GM21381 (cell line): ENCODE measurements at regions not wholly inside any gene's neighbourhood (a gene's known extent, or its start where the extent isn't known, plus 50 kb on each side); places are given as distances from the start of the nearest gene placed in this dataset.

Experiments used
- ATAC-seq: cut with Tn5 transposase; IDR thresholded peaks from one replicate; pipeline ENCODE4 v1.9.1; 2021; ENCODE audit warnings: mild to moderate bottlenecking, moderate library complexity; ENCODE audit not compliant: unreplicated experiment

- ATAC-seq: no peak
These were observed 250.1 kb downstream of the FAM170A start for GRCh38 chr5:119879446-119879845.

GRCh38 chr5:119895066-119895465, 265.7 kb downstream of the FAM170A start:
- ATAC-seq: no peak

GRCh38 chr5:119896826-119897536, 267.6 kb downstream of the FAM170A start:
- no peak for ATAC-seq

GRCh38 chr5:119897537-119898370, 268.4 kb downstream of the FAM170A start:
- no peak for ATAC-seq

- no peak for ATAC-seq
These were observed 270.6 kb downstream of the FAM170A start for GRCh38 chr5:119899981-119900380.

GRCh38 chr5:119902593-119902992, 273.2 kb downstream of the FAM170A start:
- ATAC-seq: no peak

- ATAC-seq: no peak
These were observed 284.1 kb downstream of the FAM170A start for GRCh38 chr5:119913425-119913824.

GRCh38 chr5:119919279-119919678, 289.9 kb downstream of the FAM170A start:
- ATAC-seq: no peak

GRCh38 chr5:119926301-119926700, 296.9 kb downstream of the FAM170A start:
- no peak for ATAC-seq

GRCh38 chr5:119928974-119929373, 299.6 kb downstream of the FAM170A start:
- no peak for ATAC-seq

GRCh38 chr5:119930490-119930889, 301.1 kb downstream of the FAM170A start:
- no peak for ATAC-seq

GRCh38 chr5:119943148-119943547, 313.8 kb downstream of the FAM170A start:
- ATAC-seq: no peak

GRCh38 chr5:119945691-119946090, 316.3 kb downstream of the FAM170A start:
- ATAC-seq: no peak

GRCh38 chr5:119948162-119948561, 318.8 kb downstream of the FAM170A start:
- no peak for ATAC-seq

- ATAC-seq: no peak
These were observed 320.2 kb downstream of the FAM170A start for GRCh38 chr5:119949426-119949999.

GRCh38 chr5:119951330-119951934, 322.1 kb downstream of the FAM170A start:
- no peak for ATAC-seq

GRCh38 chr5:119953474-119953873, 324.1 kb downstream of the FAM170A start:
- ATAC-seq: no peak

- no peak for ATAC-seq
These were observed 324.7 kb downstream of the FAM170A start for GRCh38 chr5:119954106-119954505.

- no peak for ATAC-seq
These were observed 332.6 kb downstream of the FAM170A start for GRCh38 chr5:119961993-119962392.

GRCh38 chr5:119966028-119966427, 336.7 kb downstream of the FAM170A start:
- ATAC-seq: no peak

GRCh38 chr5:119968690-119969089, 339.3 kb downstream of the FAM170A start:
- no peak for ATAC-seq
